ENCODE measurements at regions not wholly inside any gene's neighbourhood (a gene's known extent, or its start where the extent isn't known, plus 50 kb on each side); places are given as distances from the start of the nearest gene placed in this dataset.

DNA sequence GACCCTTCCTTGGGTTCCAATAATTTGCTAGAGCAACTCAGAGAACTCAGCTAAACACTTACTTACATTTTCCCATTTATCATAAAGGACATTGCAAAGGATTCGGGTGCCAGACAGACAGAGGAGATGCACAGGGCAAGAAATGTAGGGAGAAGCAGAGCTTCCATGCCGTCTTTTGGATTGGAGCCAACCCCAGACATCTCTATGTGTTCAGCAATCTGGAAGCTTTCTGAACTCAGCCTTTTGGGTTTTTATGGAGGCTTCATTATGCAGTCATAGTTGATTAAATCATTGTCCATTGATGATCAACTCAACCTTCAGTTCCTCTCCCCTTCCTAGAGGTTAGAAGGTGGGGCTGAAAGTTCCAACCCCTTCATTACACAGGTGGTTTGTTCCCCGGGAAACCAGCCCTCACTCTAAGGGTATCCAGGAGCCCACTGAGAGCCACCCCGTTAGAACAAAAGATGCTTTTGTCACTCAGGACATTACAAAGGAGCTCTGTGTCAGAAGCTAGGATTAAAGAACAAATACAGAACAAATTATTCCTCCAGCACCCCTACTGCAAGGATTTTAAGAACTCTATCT lies 211.9 kb upstream of the VSTM2A start:
- TF ChIP-seq, protein P1, sequence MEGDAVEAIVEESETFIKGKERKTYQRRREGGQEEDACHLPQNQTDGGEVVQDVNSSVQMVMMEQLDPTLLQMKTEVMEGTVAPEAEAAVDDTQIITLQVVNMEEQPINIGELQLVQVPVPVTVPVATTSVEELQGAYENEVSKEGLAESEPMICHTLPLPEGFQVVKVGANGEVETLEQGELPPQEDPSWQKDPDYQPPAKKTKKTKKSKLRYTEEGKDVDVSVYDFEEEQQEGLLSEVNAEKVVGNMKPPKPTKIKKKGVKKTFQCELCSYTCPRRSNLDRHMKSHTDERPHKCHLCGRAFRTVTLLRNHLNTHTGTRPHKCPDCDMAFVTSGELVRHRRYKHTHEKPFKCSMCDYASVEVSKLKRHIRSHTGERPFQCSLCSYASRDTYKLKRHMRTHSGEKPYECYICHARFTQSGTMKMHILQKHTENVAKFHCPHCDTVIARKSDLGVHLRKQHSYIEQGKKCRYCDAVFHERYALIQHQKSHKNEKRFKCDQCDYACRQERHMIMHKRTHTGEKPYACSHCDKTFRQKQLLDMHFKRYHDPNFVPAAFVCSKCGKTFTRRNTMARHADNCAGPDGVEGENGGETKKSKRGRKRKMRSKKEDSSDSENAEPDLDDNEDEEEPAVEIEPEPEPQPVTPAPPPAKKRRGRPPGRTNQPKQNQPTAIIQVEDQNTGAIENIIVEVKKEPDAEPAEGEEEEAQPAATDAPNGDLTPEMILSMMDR (IDR thresholded peaks at IDR 0.05; ENCODE audit: low read length): no peak
- no peak for TF ChIP-seq EZH2 (IDR thresholded peaks at IDR 0.05; ENCODE audit: borderline replicate concordance, low read length)
